Esophagus squamous epithelium (tissue), 4 donors: ENCODE measurements at regions not wholly inside any gene's neighbourhood (a gene's known extent, or its start where the extent isn't known, plus 50 kb on each side); places are given as distances from the start of the nearest gene placed in this dataset.

Experiments used
- POLR2A ChIP-seq, 4 donors: fragments of 450-650 bp; IDR thresholded peaks; one replicate each; pipeline ENCODE4 v1.6.1; 2017; ENCODE audit warnings: antibody characterized with exemption in 4 of 4, mild to moderate bottlenecking in 4 of 4, moderate library complexity in 3 of 4
- TF ChIP-seq, protein P1 (sequence below), 6 experiments: fragments of 450-650 bp in 4 of 6; fragments of 200-600 bp in 2 of 6; sonication (generic) in 2 of 6; IDR thresholded peaks; one replicate each; pipeline ENCODE4 v1.5.1; 2016 to 2019; ENCODE audit warnings: antibody characterized with exemption in 6 of 6, mild to moderate bottlenecking in 4 of 6, moderate library complexity in 4 of 6

DNA sequence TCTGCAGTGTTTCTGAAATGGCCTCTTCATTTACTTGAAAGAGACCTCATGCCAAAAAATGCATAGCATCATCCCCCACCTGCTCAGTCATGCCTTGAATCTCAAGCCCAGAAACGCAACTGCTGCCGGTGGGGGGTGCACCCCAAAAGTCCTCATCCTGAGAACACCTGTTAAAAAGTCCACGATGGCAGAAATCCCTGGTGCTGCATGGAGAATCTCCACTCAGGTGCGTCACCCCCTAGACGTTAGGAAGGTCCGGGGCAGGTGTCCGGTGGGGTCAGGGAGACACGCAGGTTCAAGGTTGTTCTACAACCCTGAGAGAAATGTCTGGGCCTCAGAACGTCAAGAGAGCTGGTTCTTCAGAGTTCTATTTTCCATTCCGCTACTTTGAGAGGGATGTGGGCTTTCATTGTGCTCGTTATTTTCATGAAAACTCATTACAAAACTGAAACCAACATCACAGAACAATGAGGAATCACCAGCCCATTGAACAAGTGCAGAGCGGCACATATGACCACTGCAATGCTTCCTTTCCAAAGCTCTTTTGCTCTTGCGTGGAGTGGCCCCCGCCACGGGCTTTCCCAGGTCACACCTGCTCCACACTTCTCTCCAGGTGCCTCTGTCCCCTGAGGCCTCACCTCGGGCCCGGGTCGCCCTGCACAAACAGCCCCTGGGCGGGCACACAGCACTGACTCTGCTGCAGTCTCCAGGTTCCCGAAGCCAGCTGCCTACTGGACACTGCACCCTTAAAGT is 201.9 kb downstream of the TOMM20 start:
- TF ChIP-seq, protein P1, sequence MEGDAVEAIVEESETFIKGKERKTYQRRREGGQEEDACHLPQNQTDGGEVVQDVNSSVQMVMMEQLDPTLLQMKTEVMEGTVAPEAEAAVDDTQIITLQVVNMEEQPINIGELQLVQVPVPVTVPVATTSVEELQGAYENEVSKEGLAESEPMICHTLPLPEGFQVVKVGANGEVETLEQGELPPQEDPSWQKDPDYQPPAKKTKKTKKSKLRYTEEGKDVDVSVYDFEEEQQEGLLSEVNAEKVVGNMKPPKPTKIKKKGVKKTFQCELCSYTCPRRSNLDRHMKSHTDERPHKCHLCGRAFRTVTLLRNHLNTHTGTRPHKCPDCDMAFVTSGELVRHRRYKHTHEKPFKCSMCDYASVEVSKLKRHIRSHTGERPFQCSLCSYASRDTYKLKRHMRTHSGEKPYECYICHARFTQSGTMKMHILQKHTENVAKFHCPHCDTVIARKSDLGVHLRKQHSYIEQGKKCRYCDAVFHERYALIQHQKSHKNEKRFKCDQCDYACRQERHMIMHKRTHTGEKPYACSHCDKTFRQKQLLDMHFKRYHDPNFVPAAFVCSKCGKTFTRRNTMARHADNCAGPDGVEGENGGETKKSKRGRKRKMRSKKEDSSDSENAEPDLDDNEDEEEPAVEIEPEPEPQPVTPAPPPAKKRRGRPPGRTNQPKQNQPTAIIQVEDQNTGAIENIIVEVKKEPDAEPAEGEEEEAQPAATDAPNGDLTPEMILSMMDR (IDR thresholded peaks at IDR 0.05), result no peak
- no peak for TF ChIP-seq POLR2A (IDR thresholded peaks at IDR 0.05)
